Erythroblast (primary cell): ENCODE measurements at regions not wholly inside any gene's neighbourhood (a gene's known extent, or its start where the extent isn't known, plus 50 kb on each side); places are given as distances from the start of the nearest gene placed in this dataset.

Source experiments
- DNase-seq, 2 experiments: peaks; one replicate each; lab custom pipeline; 2025; lab: John Stamatoyannopoulos, UW
- GATA1 ChIP-seq: IDR thresholded peaks from 2 replicates; pipeline ENCODE4 v1.6.1; 2011; ENCODE audit warnings: low read depth, mild to moderate bottlenecking, control low read depth, low read length, moderate library complexity
- POLR2A ChIP-seq: IDR thresholded peaks from 2 replicates; pipeline ENCODE4 v1.6.1; 2011; ENCODE audit warnings: mild to moderate bottlenecking, low read length

GRCh38 chr9:81844131-81844567, 84.1 kb upstream of the SPATA31D4 start:
- DNase-seq: no peak
- TF ChIP-seq POLR2A (no peak), GATA1 (no peak)

GRCh38 chr9:81847181-81847915, 80.9 kb upstream of the SPATA31D4 start:
- TF ChIP-seq POLR2A (no peak), GATA1 (no peak)
- no peak for DNase-seq

DNA sequence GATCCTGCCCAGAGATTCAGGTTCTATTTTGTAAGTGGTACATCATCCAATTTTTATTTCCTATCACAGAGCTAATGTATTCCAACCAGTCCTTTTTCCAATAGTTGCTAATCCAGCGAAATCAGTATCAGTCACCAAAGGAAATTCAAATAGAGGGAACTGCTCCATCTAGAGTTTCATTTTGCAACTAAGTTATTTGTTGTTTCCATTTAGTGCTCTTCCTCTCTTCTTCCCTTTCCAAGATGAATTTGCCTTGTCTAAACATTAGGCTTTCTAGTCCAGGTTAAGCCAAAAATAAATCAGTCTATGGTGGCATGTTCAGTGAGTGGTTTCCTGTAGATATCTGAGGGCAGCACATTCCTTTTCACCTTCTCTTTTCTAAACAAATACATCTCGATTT, 79.8 kb upstream of the SPATA31D4 start:
- peak in 1 of 2 experiments; percentile 1 for DNase-seq
- TF ChIP-seq POLR2A (no peak), GATA1 (no peak)

DNA sequence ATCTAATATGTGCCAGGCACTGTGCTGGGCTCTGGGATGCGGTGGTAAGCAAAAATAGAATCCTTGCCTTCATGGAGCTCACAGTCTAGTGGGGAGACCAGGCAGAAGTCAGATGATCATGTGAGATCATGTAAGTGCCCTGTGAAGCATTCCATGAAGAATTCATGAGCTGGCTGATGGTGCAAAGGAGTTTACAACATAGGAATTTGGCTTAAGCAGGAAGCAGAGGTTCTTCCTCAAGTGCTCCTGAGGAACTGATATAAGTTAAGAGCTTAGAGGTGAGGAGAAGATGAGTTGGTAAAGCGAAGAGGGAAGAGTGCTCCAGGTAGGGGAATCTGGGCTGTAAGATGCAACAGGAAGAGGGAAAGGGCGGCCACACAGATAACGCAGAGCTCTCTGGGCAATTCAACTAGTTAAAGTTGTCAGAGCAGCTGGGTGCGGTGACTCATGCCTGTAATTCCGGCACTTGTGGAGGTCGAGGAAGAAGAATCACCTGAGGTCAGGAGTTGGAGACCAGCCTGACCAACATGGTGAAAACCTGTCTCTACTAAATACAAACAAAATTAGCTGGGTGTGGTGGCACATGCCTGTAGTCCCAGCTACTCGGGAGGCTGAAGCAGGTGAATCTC, 78.5 kb upstream of the SPATA31D4 start:
- DNase-seq: no peak
- no peak for TF ChIP-seq POLR2A
- TF ChIP-seq GATA1: no peak

GRCh38 chr9:81850724-81851123, 77.5 kb upstream of the SPATA31D4 start:
- TF ChIP-seq GATA1: no peak
- no peak for TF ChIP-seq POLR2A
- DNase-seq: no peak

DNA sequence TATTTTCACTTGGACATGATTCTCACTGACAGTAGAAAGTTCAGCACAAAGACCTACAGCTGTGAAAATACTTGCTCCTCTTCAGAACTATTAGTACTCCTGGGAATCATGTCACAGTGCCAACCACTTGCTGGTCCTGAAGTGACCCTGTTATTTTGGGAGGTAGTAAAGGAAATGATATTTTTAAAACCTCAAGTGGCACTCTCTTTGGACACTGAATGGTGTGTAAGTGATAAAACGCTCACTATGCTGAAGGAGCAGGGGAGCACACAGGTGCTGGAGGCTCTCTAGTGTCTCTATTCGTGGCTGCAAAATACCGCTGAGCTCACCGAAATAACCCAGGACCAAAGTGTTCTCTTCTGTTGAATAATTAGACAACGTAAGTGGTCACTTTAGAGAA, 76.9 kb upstream of the SPATA31D4 start:
- DNase-seq: no peak
- TF ChIP-seq POLR2A (no peak), GATA1 (no peak)

DNA sequence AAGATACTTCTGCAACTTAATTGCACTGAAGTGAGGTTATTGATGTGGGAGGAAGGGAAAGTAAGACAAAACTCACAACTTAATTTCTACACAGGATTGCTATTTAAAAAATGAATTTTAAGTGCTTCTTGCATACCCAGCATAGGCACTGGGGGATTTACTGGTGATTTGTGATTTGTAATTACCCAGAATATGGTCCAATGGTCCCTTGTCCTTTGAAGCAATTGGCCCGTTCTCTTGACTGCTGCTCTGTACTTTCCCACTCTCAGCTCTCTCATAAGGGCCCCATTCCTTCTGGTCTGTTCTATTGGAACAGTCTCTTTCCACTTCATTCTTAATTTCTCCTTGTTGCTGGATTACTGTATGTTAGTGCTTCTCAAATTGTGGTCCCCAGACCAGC, 75.4 kb upstream of the SPATA31D4 start:
- TF ChIP-seq GATA1 (no peak), POLR2A (no peak)
- DNase-seq: no peak

GRCh38 chr9:81855538-81855937, 72.7 kb upstream of the SPATA31D4 start:
- TF ChIP-seq GATA1 (no peak), POLR2A (no peak)
- DNase-seq: no peak

GRCh38 chr9:81858657-81859430, 69.4 kb upstream of the SPATA31D4 start:
- TF ChIP-seq GATA1 (no peak), POLR2A (no peak)
- no peak for DNase-seq

DNA sequence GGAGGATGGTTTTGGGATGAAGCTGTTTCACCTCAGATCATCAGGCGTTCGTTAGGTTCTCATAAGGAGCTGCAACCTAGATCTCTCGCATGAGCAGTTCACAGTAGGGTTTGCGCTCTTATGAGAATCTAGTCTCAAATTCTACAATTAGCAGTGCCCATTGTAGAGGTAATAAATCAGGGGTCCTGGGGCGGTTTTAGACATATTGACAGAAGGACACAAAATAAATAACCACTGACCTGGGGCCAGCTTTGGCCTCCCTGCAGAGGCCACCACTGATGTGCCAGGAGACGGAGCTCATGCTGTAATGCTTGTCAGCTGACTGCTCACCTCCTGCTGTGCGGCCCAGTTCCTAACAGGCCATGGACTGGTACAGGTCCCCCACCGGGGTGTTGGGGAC, 67.6 kb upstream of the SPATA31D4 start:
- no peak for TF ChIP-seq GATA1
- no peak for TF ChIP-seq POLR2A
- no peak for DNase-seq

GRCh38 chr9:81861644-81862043, 66.6 kb upstream of the SPATA31D4 start:
- TF ChIP-seq POLR2A (no peak), GATA1 (no peak)
- no peak for DNase-seq

- TF ChIP-seq POLR2A: no peak
- TF ChIP-seq GATA1: no peak
- no peak for DNase-seq
Observed at GRCh38 chr9:81868145-81868544, 60.1 kb upstream of the SPATA31D4 start.

DNA sequence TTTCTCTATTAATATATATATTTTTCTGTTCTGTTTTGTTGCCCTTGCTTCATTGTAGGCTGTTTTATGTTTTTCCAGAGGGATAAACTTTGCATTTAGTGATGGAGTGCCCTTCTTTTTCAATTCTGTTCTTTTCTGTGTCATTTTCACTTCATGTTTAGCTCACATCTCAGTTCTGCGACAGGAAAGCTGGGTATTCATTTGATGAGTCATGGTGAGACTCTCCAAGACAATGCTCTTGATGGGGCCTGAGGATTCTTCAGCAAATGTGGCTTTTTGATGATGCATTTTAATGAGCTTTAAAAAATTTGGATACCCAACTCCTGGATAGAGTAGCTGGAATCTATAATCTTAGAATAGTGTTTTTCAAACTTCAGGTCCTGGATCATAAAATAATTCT, 56.5 kb upstream of the SPATA31D4 start:
- no peak for DNase-seq

GRCh38 chr9:81874250-81874649, 54.0 kb upstream of the SPATA31D4 start:
- TF ChIP-seq POLR2A (no peak), GATA1 (no peak)

More for the DNA sequence above, 56.5 kb upstream of the SPATA31D4 start:
- TF ChIP-seq GATA1 (no peak), POLR2A (no peak)

GRCh38 chr9:81874931-81875330, 53.3 kb upstream of the SPATA31D4 start:
- no peak for DNase-seq
- TF ChIP-seq GATA1 (no peak), POLR2A (no peak)

More at GRCh38 chr9:81874250-81874649, 54.0 kb upstream of the SPATA31D4 start:
- no peak for DNase-seq
